HG03175 (cell line): ENCODE measurements at regions not wholly inside any gene's neighbourhood (a gene's known extent, or its start where the extent isn't known, plus 50 kb on each side); places are given as distances from the start of the nearest gene placed in this dataset.

Source experiments
- ATAC-seq: cut with Tn5 transposase; IDR thresholded peaks from one replicate; pipeline ENCODE4 v1.9.1; 2021; ENCODE audit warnings: mild to moderate bottlenecking, moderate library complexity; ENCODE audit not compliant: unreplicated experiment

DNA sequence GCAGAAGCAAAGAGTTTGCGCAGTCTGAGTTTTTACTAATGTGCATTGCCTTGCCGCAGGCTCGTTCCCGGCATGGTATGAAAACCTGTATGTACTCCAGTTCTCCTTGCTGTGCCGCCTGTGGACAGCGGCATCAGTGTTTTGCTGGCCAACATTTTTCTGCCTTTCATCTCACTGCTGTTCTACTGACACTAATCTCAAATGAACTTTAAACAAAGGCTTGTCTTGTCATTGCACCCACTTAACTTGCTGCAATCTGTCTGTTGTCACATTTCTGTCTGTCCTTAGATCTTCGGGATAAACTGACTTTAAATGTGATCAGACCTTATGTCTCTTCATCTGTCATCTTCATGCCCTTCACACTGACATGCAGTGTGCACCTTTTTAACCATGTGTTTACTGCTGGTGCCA, 71.7 kb upstream of the ZNRF2 start:
- no peak for ATAC-seq

DNA sequence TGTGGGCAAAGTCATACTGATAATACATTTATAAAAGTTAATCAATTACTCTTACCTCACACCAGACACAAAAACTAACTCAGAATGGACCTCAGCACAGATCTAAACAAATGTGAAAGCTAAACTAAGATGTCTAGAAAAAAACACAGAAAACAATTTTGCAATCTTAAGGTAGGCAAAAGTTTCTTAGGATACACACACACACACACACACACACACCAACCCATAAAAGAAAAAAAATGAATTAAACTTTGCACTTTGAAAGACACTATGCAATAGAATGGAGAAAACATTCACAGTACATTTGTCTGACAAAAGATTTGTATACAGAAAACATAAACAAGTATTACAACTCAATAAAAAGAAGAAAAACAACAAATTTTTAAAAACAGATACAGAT, 70.8 kb upstream of the ZNRF2 start:
- no peak for ATAC-seq

DNA sequence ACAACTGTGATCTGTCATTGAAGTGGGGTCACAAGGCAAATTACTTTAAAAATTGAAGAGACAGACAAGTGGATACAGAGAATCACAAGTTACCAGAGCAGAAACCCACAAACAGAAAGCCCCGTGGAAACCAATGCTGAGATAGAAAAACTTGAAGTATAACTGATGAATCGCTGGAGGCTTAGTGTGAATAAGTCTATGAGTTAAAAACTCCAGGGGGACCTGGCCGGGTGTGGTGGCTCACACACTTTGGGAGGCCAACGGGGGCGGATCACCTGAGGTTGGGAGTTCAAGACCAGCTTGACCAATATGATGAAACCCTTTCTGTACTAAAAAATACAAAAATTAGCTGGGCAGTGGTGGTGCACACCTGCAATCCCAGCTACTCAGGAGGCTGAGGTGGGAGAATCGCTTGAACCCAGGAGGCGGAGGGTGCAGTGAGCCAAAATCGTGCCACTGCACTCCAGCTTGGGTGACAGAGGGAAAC, 69.7 kb upstream of the ZNRF2 start:
- ATAC-seq: peak; percentile 49

DNA sequence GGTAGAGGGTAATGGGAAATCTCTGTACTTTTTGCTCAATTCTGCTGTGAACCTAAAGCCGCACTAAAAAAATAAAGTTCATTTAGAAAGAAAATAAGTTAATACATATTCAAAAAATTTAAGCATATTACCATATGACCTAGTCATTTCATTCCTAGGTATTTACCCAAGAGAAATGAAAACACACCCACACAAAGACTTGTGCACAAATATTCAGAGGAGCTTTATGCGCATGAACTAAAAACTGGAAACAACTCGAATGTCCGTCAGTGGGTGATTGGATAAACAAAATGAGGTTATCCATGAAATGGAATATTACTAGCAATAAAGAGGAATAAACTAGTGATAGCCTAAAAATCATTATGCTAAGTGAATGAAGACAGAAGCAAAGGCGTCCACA, 62.6 kb upstream of the ZNRF2 start:
- ATAC-seq: no peak

DNA sequence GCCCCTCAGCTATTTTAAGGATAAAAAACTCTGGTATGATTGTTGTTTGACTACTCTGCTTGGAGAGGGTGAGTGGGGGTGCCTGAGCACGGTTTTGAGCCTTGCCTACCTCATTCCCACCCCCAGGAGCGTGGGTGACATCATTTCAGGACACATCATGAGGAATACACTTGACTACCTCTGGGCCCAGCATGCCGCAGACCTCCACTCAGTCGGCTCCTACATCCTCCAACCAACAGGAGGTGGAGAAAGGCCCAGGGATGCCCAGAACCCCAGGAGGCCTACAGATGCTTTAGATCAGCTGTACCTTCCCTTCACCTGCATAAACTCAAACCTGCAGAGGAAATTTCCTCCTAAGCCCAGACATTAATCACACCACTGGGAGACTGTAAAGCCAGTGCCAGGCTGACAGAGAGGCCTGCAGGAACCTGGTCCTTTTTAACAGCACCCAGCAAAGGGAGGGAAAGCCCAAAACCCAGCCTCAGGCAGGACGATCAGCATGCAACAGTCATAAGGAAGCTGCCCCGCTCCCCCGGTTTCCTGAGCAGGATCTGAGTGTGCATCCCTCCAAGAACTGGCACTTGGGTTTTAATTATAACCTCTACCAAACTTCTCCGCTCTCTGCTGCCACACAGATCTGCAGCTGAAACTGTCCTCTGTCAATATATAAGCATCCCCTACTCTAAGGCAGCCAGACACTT, 61.7 kb upstream of the ZNRF2 start:
- no peak for ATAC-seq

DNA sequence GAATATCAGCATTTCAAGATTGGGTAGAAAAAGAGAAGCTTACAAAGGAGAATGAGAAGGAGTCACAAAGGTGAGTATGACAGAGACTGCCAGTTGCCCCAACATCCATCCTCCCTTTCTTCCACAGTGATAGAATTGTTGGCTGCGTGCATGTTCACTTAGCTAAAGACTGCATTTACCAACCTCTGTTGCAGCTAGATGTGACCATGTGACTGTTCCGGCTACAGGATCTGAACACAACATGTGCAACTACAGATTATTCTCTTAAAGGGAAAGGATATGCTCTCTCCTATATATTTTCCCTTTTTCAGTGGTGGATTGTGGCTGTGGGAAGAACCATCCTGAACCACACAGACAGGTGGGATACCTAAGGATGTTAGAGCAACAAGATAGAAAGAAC, 60.5 kb upstream of the ZNRF2 start:
- ATAC-seq: no peak

DNA sequence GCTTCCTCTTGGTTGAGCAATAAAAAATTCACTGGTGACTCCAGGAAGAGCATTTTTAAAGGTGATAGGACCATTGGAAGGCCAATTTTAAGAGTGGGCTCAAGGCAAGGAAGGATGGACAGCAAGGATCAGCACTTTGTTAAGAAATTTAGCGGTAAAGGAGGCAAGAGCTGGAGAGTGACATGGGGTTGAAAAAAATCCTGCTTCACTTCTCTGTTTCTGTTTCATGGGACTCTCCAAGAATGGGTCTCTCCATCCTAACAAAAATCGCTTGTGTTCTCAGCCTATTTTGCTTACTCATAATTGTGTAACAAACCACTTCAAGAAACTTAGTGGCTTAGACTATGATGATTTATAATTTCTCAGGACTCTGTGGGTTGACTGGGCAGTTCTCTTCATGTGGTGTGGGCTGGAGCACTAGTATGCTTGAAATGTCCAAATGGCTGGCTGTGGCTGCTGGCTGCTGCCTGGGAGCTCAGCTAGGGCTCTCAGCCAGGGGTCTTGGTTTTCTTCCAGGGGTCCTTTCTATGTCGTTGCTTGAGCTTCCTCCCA, 59.8 kb upstream of the ZNRF2 start:
- no peak for ATAC-seq

DNA sequence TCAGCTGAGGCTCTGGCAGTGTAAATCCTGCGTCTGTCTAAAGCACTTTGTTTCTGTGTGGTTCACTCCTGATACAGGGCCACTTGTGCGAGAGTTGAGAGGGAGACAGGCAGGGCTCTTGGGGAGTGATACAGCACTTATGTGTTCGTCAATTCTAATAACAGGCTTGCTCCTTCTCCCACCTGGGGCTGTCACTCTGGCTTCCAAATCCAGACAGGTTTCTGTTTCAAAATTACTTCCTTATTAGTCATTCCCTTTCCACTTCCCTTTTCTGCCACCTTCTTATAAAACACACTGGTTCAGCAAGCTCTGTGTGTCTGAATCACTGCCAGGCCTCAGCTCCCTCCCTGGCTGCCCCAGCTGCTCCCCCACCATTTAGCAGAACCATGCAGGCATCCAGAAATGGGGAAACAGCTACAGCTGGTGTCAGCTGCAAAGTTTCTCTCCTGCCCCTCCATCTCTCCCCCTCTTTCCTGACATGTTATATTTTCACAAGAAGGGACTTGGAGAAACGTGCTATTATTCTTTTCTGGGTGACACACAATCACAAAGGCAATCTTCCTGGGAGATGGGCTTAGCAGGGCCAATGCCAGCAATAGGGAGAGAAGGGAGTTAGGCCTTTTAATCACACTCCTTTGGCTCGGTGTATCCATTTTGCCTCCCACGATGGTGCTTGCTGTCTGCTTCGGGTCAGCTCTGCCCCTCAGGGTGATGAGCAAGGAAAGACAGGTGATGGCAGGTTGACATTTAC, 58.4 kb upstream of the ZNRF2 start:
- peak; percentile 85 for ATAC-seq

DNA sequence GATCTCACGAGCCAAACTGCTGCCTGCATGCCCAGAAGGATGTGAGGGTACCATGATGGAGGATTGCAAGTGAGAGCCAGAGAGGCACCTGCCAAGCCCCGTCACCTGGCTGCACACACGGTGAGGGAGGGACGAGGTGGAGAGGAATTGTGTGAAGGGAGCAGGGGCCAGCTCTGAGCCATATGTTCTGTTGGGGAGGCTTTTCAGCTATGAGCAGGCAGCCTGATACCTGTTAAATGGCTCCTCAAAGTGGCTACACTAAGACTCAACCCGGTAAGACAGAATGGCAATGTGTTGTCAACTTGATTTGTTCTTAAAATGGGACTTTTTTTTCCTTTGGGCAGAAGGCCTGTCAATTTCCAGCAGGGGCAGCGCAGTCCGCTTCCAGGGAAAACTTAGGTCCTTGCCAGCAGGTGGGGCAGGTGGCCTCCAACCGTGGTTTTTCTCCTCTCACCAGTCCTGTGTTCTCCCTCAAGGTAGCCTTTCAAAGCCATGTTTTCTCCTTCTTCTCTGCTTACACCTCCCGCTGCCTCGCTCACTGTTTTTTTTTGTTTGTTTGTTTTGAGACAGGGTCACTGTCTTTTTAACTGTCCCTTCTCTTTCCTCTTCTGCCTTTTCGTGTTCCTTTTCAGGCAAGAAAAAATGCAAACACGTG, 57.7 kb upstream of the ZNRF2 start:
- no peak for ATAC-seq

DNA sequence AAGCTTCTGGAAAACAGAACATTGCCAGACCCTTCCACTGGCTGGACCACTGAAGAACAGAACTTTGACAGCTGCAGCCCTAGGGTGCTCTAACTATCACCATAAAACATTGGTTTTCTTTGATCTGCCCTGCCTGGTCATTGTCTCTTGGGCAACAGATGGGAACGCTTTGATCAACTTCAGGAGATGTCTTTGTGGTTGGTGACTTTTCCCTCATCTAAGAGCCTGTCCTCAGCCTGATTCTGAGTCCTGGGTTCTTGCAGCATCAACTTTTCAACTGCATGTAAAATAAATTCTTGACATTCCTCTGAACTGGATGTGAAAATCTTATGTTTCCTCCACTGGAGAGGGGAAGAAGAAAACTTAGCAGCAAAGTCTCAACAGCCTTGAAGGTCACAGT, 53.1 kb upstream of the ZNRF2 start:
- no peak for ATAC-seq

DNA sequence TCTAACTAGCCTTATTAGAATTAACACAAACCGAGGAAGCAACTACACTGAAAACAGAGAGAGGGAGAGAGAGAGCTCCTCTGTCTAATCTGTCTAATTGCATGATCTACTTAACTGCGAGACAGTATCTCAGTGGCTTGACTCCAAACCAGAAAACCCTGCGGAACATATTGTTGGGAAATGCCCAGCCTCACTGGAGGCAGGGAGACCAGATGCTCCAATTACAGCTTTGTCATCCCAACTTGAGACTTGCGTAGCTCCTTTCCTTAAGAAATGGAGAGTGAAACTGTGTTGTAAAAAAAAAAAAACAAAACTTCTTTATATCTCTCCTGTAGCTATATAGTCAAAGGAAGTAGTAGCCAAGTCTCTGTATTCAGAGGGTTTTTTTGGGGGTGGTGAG, 52.0 kb upstream of the ZNRF2 start:
- ATAC-seq: no peak
